ENCODE measurements at regions not wholly inside any gene's neighbourhood (a gene's known extent, or its start where the extent isn't known, plus 50 kb on each side); places are given as distances from the start of the nearest gene placed in this dataset.

GRCh38 chr5:143932584-143932983 is 120.6 kb downstream of the HMHB1 start:
- intact Hi-C loops (cut with micrococcal nuclease; ENCODE audit: unreplicated experiment): no loop called here
- ChIA-PET POLR2A (ENCODE audit: low non-redundant PET) (no interaction called here), CTCF (no interaction called here)
- H3K4me3 ChIP-seq (ENCODE audit: low read depth, low read length, poor library complexity, severe bottlenecking): no peak overlapping the region
- no TSS peak for BruUV-seq (replicated peaks)
- no peak for DNase-seq (ENCODE audit: low spot score)
- H3K27me3 ChIP-seq (replicated peaks; ENCODE audit: insufficient read depth, low read depth, low read length, poor library complexity): no peaks in the 10 kb centered on the region
- no peak for TF ChIP-seq CTCF (conservative IDR thresholded peaks at IDR 0.05; ENCODE audit: low read depth, low read length)
- TF ChIP-seq EZH2 (IDR thresholded peaks at IDR 0.05; ENCODE audit: borderline replicate concordance, low read depth, low read length, poor library complexity, severe bottlenecking): no peak
- no peaks in the 10 kb centered on the region for H3K36me3 ChIP-seq (ENCODE audit: insufficient read depth, low read length, poor library complexity, severe bottlenecking)
- no peaks in the 10 kb centered on the region for H3K9me3 ChIP-seq (ENCODE audit: low read depth, low read length, poor library complexity, severe bottlenecking)
- H3K27ac ChIP-seq (ENCODE audit: low read depth, low read length, poor library complexity, severe bottlenecking): no peak overlapping the region
- H3K4me1 ChIP-seq (ENCODE audit: insufficient read depth, low read length, poor library complexity, severe bottlenecking): no peaks in the 10 kb centered on the region

- Histone ChIP-seq H3K4me3 (ENCODE audit: low read depth, low read length, poor library complexity, severe bottlenecking) (no peak overlapping the region), H3K27ac (ENCODE audit: low read depth, low read length, poor library complexity, severe bottlenecking) (no peak overlapping the region), H3K27me3 (replicated peaks; ENCODE audit: insufficient read depth, low read depth, low read length, poor library complexity) (no peaks in the 10 kb centered on the region), H3K4me1 (ENCODE audit: insufficient read depth, low read length, poor library complexity, severe bottlenecking) (no peaks in the 10 kb centered on the region), H3K9me3 (ENCODE audit: low read depth, low read length, poor library complexity, severe bottlenecking) (no peaks in the 10 kb centered on the region), H3K36me3 (ENCODE audit: insufficient read depth, low read length, poor library complexity, severe bottlenecking) (no peaks in the 10 kb centered on the region)
- no TSS peak for BruUV-seq (replicated peaks)
- ChIA-PET POLR2A (ENCODE audit: low non-redundant PET) (no interaction called here), CTCF (no interaction called here)
- DNase-seq (ENCODE audit: low spot score): no peak
- no peak for TF ChIP-seq CTCF (conservative IDR thresholded peaks at IDR 0.05; ENCODE audit: low read depth, low read length)
- TF ChIP-seq EZH2 (IDR thresholded peaks at IDR 0.05; ENCODE audit: borderline replicate concordance, low read depth, low read length, poor library complexity, severe bottlenecking): no peak
- intact Hi-C loops (cut with micrococcal nuclease; ENCODE audit: unreplicated experiment): no loop called here
Observed at GRCh38 chr5:143933451-143933850, 121.5 kb downstream of the HMHB1 start.

GRCh38 chr5:143934821-143935220 is 122.9 kb downstream of the HMHB1 start:
- CTCF ChIA-PET: no interaction called here

More at GRCh38 chr5:143934821-143935220, 122.9 kb downstream of the HMHB1 start:
- no TSS peak for BruUV-seq (replicated peaks)
- Histone ChIP-seq H3K9me3 (ENCODE audit: low read depth, low read length, poor library complexity, severe bottlenecking) (no peaks in the 10 kb centered on the region), H3K27ac (ENCODE audit: low read depth, low read length, poor library complexity, severe bottlenecking) (no peak overlapping the region), H3K4me1 (ENCODE audit: insufficient read depth, low read length, poor library complexity, severe bottlenecking) (no peaks in the 10 kb centered on the region), H3K4me3 (ENCODE audit: low read depth, low read length, poor library complexity, severe bottlenecking) (no peak overlapping the region), H3K36me3 (ENCODE audit: insufficient read depth, low read length, poor library complexity, severe bottlenecking) (no peaks in the 10 kb centered on the region), H3K27me3 (replicated peaks; ENCODE audit: insufficient read depth, low read depth, low read length, poor library complexity) (no peaks in the 10 kb centered on the region)
- no peak for TF ChIP-seq CTCF (conservative IDR thresholded peaks at IDR 0.05; ENCODE audit: low read depth, low read length)
- TF ChIP-seq EZH2 (IDR thresholded peaks at IDR 0.05; ENCODE audit: borderline replicate concordance, low read depth, low read length, poor library complexity, severe bottlenecking): no peak
- no peak for DNase-seq (ENCODE audit: low spot score)
- intact Hi-C loops (cut with micrococcal nuclease; ENCODE audit: unreplicated experiment): no loop called here
- POLR2A ChIA-PET (ENCODE audit: low non-redundant PET): no interaction called here
